Colonic mucosa (tissue), 4 donors: ENCODE measurements at regions not wholly inside any gene's neighbourhood (a gene's known extent, or its start where the extent isn't known, plus 50 kb on each side); places are given as distances from the start of the nearest gene placed in this dataset.

Experiments used
- DNase-seq: peaks from one replicate; pipeline ENCODE4 v3.0.0-alpha.2; 2020
- H3K27ac ChIP-seq: fragments of 200-600 bp; one replicate; pipeline ENCODE4 v1.8.0; 2021
- H3K27me3 ChIP-seq: fragments of 200-600 bp; one replicate; pipeline ENCODE4 v1.8.0; 2021
- H3K36me3 ChIP-seq: fragments of 200-600 bp; one replicate; pipeline ENCODE4 v1.8.0; 2021
- H3K4me1 ChIP-seq: fragments of 200-600 bp; one replicate; pipeline ENCODE4 v1.8.0; 2021; ENCODE audit warnings: mild to moderate bottlenecking
- H3K4me3 ChIP-seq: fragments of 200-600 bp; one replicate; pipeline ENCODE4 v1.8.0; 2021
- H3K9ac ChIP-seq, 2 donors: one replicate each; pipeline ENCODE4 v1.7.0; 2013; ENCODE audit warnings: control low read depth in 2 of 2, low read depth in 2 of 2, low read length in 2 of 2
- H3K9me3 ChIP-seq: fragments of 200-600 bp; one replicate; pipeline ENCODE4 v1.8.0; 2021
- CTCF ChIP-seq: fragments of 200-600 bp; IDR thresholded peaks from one replicate; pipeline ENCODE4 v1.8.0; 2022; ENCODE audit warnings: antibody characterized with exemption, mild to moderate bottlenecking
- intact Hi-C: fragments of 100-400 bp; cut with DNase I; formaldehyde crosslinking; loops from one replicate; pipeline ENCODE4 v1.14.1; 2022
- donor health status: healthy.
- donor health status: DM: no; HTN: no; CAD: no.
- donor health status: DM: no; HTN: no; CAD: no.

GRCh38 chr18:46289931-46290330, 185.7 kb downstream of the HAUS1 start:
- no peak overlapping the region for H3K9ac ChIP-seq
- no peaks in the 10 kb centered on the region for H3K4me1 ChIP-seq
- intact Hi-C loops, result no loop called here
- H3K9me3 ChIP-seq, result no peaks in the 10 kb centered on the region
- no peaks in the 10 kb centered on the region for H3K36me3 ChIP-seq
- H3K27me3 ChIP-seq, result no peaks in the 10 kb centered on the region
- no peak overlapping the region for H3K27ac ChIP-seq
- TF ChIP-seq CTCF, result no peak
- no peak overlapping the region for H3K4me3 ChIP-seq
- no peak for DNase-seq

GRCh38 chr18:46290440-46291020, 186.3 kb downstream of the HAUS1 start:
- H3K9ac ChIP-seq, result no peak overlapping the region
- H3K36me3 ChIP-seq, result no peaks in the 10 kb centered on the region
- DNase-seq, result no peak
- no peaks in the 10 kb centered on the region for H3K9me3 ChIP-seq
- no peaks in the 10 kb centered on the region for H3K4me1 ChIP-seq
- TF ChIP-seq CTCF, result no peak
- no peaks in the 10 kb centered on the region for H3K27me3 ChIP-seq
- no peak overlapping the region for H3K4me3 ChIP-seq
- intact Hi-C loops, result no loop called here
- no peak overlapping the region for H3K27ac ChIP-seq

GRCh38 chr18:46291149-46291548, 187.0 kb downstream of the HAUS1 start:
- Histone ChIP-seq H3K9ac (no peak overlapping the region), H3K9me3 (no peaks in the 10 kb centered on the region), H3K36me3 (no peaks in the 10 kb centered on the region), H3K27me3 (no peaks in the 10 kb centered on the region), H3K4me1 (no peaks in the 10 kb centered on the region), H3K4me3 (no peak overlapping the region), H3K27ac (no peak overlapping the region)
- DNase-seq, result no peak
- no peak for TF ChIP-seq CTCF
- intact Hi-C loops, result no loop called here

- H3K4me1 ChIP-seq, result no peaks in the 10 kb centered on the region
- intact Hi-C loops, result no loop called here
- H3K9me3 ChIP-seq, result no peaks in the 10 kb centered on the region
- no peak for TF ChIP-seq CTCF
- no peaks in the 10 kb centered on the region for H3K27me3 ChIP-seq
- DNase-seq, result no peak
- H3K27ac ChIP-seq, result no peak overlapping the region
- H3K9ac ChIP-seq, result no peak overlapping the region
- H3K36me3 ChIP-seq, result no peaks in the 10 kb centered on the region
- H3K4me3 ChIP-seq, result no peak overlapping the region
Observed at GRCh38 chr18:46293742-46294181, 189.6 kb downstream of the HAUS1 start.

GRCh38 chr18:46294318-46294717, 190.1 kb downstream of the HAUS1 start:
- no peak overlapping the region for H3K27ac ChIP-seq
- H3K4me3 ChIP-seq, result no peak overlapping the region
- no peaks in the 10 kb centered on the region for H3K27me3 ChIP-seq
- no peaks in the 10 kb centered on the region for H3K36me3 ChIP-seq
- no peaks in the 10 kb centered on the region for H3K4me1 ChIP-seq
- TF ChIP-seq CTCF, result no peak
- H3K9me3 ChIP-seq, result no peaks in the 10 kb centered on the region
- no peak overlapping the region for H3K9ac ChIP-seq
- DNase-seq, result no peak
- intact Hi-C loops, result no loop called here
